ENCODE measurements at regions not wholly inside any gene's neighbourhood (a gene's known extent, or its start where the extent isn't known, plus 50 kb on each side); places are given as distances from the start of the nearest gene placed in this dataset.
A peak's percentile ranks its signal among the peaks of the same experiment; 100 is the strongest.

DNA sequence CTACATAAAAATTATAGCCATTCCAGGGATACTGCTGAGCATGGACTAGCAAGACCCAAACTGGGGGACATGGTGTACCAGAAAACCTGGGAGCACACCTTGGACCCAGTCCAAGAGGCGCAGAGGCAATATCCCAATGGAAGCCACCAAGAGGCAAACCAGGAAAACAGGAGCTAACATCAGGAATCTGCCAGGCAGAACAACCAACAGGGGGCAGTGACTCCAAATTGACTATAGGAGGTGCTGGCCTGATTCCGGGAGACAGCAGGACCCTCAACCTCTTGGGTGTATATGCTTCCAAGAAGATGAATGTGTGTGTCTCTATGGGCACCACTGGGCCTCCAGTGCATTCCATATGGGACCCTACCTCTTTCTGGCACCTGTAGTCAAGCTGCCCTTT is 172.7 kb upstream of the ARL4C start:
- TF ChIP-seq, protein P1, sequence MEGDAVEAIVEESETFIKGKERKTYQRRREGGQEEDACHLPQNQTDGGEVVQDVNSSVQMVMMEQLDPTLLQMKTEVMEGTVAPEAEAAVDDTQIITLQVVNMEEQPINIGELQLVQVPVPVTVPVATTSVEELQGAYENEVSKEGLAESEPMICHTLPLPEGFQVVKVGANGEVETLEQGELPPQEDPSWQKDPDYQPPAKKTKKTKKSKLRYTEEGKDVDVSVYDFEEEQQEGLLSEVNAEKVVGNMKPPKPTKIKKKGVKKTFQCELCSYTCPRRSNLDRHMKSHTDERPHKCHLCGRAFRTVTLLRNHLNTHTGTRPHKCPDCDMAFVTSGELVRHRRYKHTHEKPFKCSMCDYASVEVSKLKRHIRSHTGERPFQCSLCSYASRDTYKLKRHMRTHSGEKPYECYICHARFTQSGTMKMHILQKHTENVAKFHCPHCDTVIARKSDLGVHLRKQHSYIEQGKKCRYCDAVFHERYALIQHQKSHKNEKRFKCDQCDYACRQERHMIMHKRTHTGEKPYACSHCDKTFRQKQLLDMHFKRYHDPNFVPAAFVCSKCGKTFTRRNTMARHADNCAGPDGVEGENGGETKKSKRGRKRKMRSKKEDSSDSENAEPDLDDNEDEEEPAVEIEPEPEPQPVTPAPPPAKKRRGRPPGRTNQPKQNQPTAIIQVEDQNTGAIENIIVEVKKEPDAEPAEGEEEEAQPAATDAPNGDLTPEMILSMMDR (conservative IDR thresholded peaks at IDR 0.05; ENCODE audit: low read depth, low read length), result peak; percentile 45
- TF ChIP-seq EZH2 (IDR thresholded peaks at IDR 0.05; ENCODE audit: low read length, unreplicated experiment) (no peak), EZH2phosphoT487 (IDR thresholded peaks at IDR 0.05; ENCODE audit: borderline replicate concordance, low read length) (no peak)
